ENCODE measurements at regions not wholly inside any gene's neighbourhood (a gene's known extent, or its start where the extent isn't known, plus 50 kb on each side); places are given as distances from the start of the nearest gene placed in this dataset.

GRCh38 chr13:109858319-109858718 is 71.9 kb upstream of the IRS2 start:
- no peak for TF ChIP-seq POLR2A (IDR thresholded peaks at IDR 0.05)
- TF ChIP-seq, protein P1, sequence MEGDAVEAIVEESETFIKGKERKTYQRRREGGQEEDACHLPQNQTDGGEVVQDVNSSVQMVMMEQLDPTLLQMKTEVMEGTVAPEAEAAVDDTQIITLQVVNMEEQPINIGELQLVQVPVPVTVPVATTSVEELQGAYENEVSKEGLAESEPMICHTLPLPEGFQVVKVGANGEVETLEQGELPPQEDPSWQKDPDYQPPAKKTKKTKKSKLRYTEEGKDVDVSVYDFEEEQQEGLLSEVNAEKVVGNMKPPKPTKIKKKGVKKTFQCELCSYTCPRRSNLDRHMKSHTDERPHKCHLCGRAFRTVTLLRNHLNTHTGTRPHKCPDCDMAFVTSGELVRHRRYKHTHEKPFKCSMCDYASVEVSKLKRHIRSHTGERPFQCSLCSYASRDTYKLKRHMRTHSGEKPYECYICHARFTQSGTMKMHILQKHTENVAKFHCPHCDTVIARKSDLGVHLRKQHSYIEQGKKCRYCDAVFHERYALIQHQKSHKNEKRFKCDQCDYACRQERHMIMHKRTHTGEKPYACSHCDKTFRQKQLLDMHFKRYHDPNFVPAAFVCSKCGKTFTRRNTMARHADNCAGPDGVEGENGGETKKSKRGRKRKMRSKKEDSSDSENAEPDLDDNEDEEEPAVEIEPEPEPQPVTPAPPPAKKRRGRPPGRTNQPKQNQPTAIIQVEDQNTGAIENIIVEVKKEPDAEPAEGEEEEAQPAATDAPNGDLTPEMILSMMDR (IDR thresholded peaks at IDR 0.05) = no peak

Measured in body of pancreas (tissue), 4 donors.